HG03565 (cell line): ENCODE measurements at regions not wholly inside any gene's neighbourhood (a gene's known extent, or its start where the extent isn't known, plus 50 kb on each side); places are given as distances from the start of the nearest gene placed in this dataset.

Source experiments
- ATAC-seq: cut with Tn5 transposase; IDR thresholded peaks from one replicate; pipeline ENCODE4 v1.9.1; 2021; ENCODE audit warnings: mild to moderate bottlenecking, moderate library complexity; ENCODE audit not compliant: unreplicated experiment

- no peak for ATAC-seq
Observed at GRCh38 chr9:89923961-89924504, 319.2 kb downstream of the GADD45G start.

GRCh38 chr9:89924611-89925010 is 319.8 kb downstream of the GADD45G start:
- no peak for ATAC-seq

- no peak for ATAC-seq
Observed at GRCh38 chr9:89926167-89926566, 321.4 kb downstream of the GADD45G start.

- no peak for ATAC-seq
Observed at GRCh38 chr9:89926691-89927220, 321.9 kb downstream of the GADD45G start.

GRCh38 chr9:89928106-89928505 is 323.3 kb downstream of the GADD45G start:
- ATAC-seq = no peak

- no peak for ATAC-seq
Observed at GRCh38 chr9:89928521-89929275, 323.9 kb downstream of the GADD45G start.

GRCh38 chr9:89929315-89929672 is 324.5 kb downstream of the GADD45G start:
- ATAC-seq = no peak

GRCh38 chr9:89929673-89930480 is 325.1 kb downstream of the GADD45G start:
- no peak for ATAC-seq

GRCh38 chr9:89933578-89933977 is 328.8 kb downstream of the GADD45G start:
- ATAC-seq = no peak

- ATAC-seq = no peak
Observed at GRCh38 chr9:89935115-89935514, 330.3 kb downstream of the GADD45G start.

- no peak for ATAC-seq
Observed at GRCh38 chr9:89935801-89936200, 331.0 kb downstream of the GADD45G start.

- no peak for ATAC-seq
Observed at GRCh38 chr9:89937051-89937450, 332.2 kb downstream of the GADD45G start.

GRCh38 chr9:89939181-89939580 is 334.4 kb downstream of the GADD45G start:
- ATAC-seq = no peak

GRCh38 chr9:89939626-89940292 is 334.9 kb downstream of the GADD45G start:
- no peak for ATAC-seq

GRCh38 chr9:89940625-89941024 is 335.8 kb downstream of the GADD45G start:
- no peak for ATAC-seq

GRCh38 chr9:89941875-89942274 is 337.1 kb downstream of the GADD45G start:
- no peak for ATAC-seq

GRCh38 chr9:89942643-89943042 is 337.8 kb downstream of the GADD45G start:
- no peak for ATAC-seq

- ATAC-seq = no peak
Observed at GRCh38 chr9:89943309-89943708, 338.5 kb downstream of the GADD45G start.

- ATAC-seq = no peak
Observed at GRCh38 chr9:89943728-89944127, 338.9 kb downstream of the GADD45G start.

- no peak for ATAC-seq
Observed at GRCh38 chr9:89945133-89945532, 340.3 kb downstream of the GADD45G start.

- ATAC-seq = no peak
Observed at GRCh38 chr9:89946741-89947140, 341.9 kb downstream of the GADD45G start.
